ENCODE measurements at regions not wholly inside any gene's neighbourhood (a gene's known extent, or its start where the extent isn't known, plus 50 kb on each side); places are given as distances from the start of the nearest gene placed in this dataset.

DNA sequence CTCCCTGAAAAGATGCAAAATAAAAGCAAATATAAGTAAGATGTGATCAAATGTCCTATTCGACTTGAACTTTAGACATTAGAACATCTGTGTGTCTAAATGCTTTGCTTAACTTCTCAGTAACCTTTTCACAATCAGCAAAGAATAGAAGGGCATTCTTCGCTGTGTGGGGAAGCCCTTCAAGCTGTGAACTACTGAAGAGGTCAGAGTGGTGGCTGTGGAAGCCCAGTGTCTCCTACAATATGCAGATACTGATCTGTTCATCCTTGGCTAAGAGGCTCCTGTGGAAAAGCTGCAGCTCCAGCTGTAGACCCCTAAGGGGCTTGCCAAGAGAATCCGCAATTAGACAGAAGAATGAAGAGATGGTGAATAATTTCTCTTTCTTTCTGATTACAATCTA is 400.3 kb upstream of the SASH1 start:
- TF ChIP-seq CEBPB (IDR thresholded peaks at IDR 0.05) (no peak), CHD2 (IDR thresholded peaks at IDR 0.05; ENCODE audit: low read length, partially characterized antibody) (no peak)
- TF ChIP-seq, protein P1, sequence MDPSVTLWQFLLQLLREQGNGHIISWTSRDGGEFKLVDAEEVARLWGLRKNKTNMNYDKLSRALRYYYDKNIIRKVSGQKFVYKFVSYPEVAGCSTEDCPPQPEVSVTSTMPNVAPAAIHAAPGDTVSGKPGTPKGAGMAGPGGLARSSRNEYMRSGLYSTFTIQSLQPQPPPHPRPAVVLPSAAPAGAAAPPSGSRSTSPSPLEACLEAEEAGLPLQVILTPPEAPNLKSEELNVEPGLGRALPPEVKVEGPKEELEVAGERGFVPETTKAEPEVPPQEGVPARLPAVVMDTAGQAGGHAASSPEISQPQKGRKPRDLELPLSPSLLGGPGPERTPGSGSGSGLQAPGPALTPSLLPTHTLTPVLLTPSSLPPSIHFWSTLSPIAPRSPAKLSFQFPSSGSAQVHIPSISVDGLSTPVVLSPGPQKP (IDR thresholded peaks at IDR 0.05; ENCODE audit: low read depth, low read length) = no peak
